T-helper 1 cell treated with Interleukin-12 subunit alpha and Interleukin-12 subunit beta and Interleukin-4 antibody, amounts not matched to agents 30 ng/mL and 1 ng/mL, for 36 hours (primary cell): ENCODE measurements at regions not wholly inside any gene's neighbourhood (a gene's known extent, or its start where the extent isn't known, plus 50 kb on each side); places are given as distances from the start of the nearest gene placed in this dataset.

ENCODE experiments used
- intact Hi-C: fragments of 100-400 bp; cut with micrococcal nuclease; formaldehyde crosslinking; loops from one replicate; pipeline ENCODE4 v1.15.1; 2024

DNA sequence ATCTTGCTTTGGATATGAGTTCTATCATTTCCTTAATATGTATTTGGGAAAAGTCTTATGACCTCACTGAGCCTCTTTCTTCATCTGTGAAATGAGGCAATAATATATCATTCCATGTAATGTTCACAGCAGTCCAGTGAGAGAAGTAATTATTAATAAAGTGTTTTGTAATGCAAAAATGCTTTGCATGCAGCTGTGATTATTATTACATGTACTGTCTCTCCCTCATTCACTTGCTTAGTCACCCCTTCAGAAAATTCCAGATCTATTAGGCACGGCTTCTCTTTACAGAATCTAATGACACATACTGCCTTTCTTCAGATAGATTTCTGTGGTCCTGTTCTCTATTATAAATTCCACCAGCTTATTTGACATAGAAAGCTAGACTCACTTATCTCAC is 53.5 kb upstream of the FGF13 start:
- intact Hi-C loops: no loop called here

- intact Hi-C loops: no loop called here
Measured at GRCh38 chrX:138763761-138764160, 52.2 kb upstream of the FGF13 start.

DNA sequence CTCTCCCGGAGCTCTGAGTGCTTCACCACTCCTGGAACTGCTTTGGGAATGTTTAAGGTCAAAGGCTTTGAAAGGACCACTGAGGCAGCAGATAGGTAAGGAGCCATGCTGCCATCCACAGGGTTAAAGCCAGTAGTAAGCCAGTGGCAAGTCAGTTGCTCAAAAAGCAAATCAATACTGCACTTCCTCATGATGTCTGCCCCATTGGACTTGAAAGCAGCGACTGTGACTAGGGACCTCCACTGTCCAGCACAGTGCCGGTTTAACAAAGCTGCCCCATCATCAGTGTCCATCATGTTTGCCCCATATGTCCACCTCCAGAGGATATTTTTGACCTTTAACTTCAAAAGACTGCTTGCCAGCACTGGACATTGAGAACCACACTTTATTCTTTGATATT is 49.9 kb upstream of the FGF13 start:
- intact Hi-C loops: no loop called here
